ENCODE measurements at regions not wholly inside any gene's neighbourhood (a gene's known extent, or its start where the extent isn't known, plus 50 kb on each side); places are given as distances from the start of the nearest gene placed in this dataset.

DNA sequence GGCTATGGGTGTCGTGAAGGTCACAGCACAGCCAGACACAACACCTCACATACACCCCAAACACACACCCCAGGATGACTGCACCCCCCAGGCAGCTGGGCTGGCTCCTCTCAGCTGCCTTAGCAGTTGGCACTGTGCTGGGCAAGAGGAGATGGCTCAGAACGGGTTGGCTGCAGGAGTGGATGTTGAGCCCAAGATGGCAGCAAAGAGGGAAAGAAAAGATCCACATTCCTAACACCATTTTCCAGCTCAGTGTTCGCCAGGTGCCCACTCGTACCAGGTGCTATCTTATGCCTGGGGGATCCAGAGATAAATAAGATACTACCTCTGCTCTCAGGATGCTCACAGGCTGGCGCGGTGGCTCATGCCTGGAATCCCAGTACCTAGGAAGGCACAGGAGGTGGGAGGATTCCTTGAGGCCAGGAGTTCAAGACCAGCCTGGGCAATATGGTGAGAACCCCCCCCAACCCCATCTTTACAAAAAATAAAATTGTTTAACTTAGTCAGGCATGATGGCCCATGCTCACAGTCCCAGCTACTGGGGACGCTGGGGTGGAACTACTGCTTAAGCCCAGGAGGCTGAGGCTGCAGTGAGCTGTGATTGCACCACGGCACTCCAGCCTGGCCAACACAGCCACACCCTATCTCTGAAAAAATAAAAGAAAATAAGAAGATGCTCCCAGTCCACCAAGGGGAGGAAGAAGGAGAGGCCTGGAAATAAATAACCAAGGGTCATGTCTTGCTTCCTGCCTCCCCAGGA, 89.7 kb upstream of the ZNF507 start:
- TF ChIP-seq POLR2A (IDR thresholded peaks at IDR 0.05; ENCODE audit: low read length) (no peak), GATA1 (IDR thresholded peaks at IDR 0.05; ENCODE audit: low read depth, low read length) (no peak)
